Choroid plexus epithelial cell (primary cell): ENCODE measurements at regions not wholly inside any gene's neighbourhood (a gene's known extent, or its start where the extent isn't known, plus 50 kb on each side); places are given as distances from the start of the nearest gene placed in this dataset.
A peak's percentile ranks its signal among the peaks of the same experiment; 100 is the strongest.

ENCODE experiments used
- DNase-seq: peaks from one replicate; pipeline ENCODE4 v3.0.0-alpha.2; 2010; ENCODE audit warnings: low read depth
- H3K4me3 ChIP-seq: 2 replicates; pipeline ENCODE4 v1.5.1; 2011; ENCODE audit warnings: low read depth, mild to moderate bottlenecking, control low read depth, low read length, moderate library complexity
- CTCF ChIP-seq: conservative IDR thresholded peaks from 2 replicates; pipeline ENCODE4 v1.5.1; 2011; ENCODE audit warnings: low read depth, mild to moderate bottlenecking, control low read depth, inconsistent platforms, low read length, moderate library complexity

- no peak for DNase-seq
- H3K4me3 ChIP-seq = no peak overlapping the region
- TF ChIP-seq CTCF = no peak
These were observed 161.1 kb upstream of the EPHA7 start for GRCh38 chr6:93580446-93580845.

- DNase-seq = peak; percentile 7
- no peak overlapping the region for H3K4me3 ChIP-seq
- TF ChIP-seq CTCF = no peak
These were observed 156.3 kb upstream of the EPHA7 start for GRCh38 chr6:93575495-93576267.

GRCh38 chr6:93574299-93574698 is 154.9 kb upstream of the EPHA7 start:
- DNase-seq = no peak
- no peak for TF ChIP-seq CTCF

GRCh38 chr6:93571346-93571745 is 152.0 kb upstream of the EPHA7 start:
- no peak for DNase-seq
- no peak overlapping the region for H3K4me3 ChIP-seq
- no peak for TF ChIP-seq CTCF

More at GRCh38 chr6:93574299-93574698, 154.9 kb upstream of the EPHA7 start:
- no peak overlapping the region for H3K4me3 ChIP-seq

GRCh38 chr6:93568169-93568568 is 148.8 kb upstream of the EPHA7 start:
- TF ChIP-seq CTCF = no peak
- no peak overlapping the region for H3K4me3 ChIP-seq
- DNase-seq = no peak

GRCh38 chr6:93567164-93567563 is 147.8 kb upstream of the EPHA7 start:
- H3K4me3 ChIP-seq = no peak overlapping the region
- no peak for TF ChIP-seq CTCF

GRCh38 chr6:93566285-93566684 is 146.9 kb upstream of the EPHA7 start:
- DNase-seq = no peak
- H3K4me3 ChIP-seq = no peak overlapping the region
- TF ChIP-seq CTCF = no peak

More at GRCh38 chr6:93567164-93567563, 147.8 kb upstream of the EPHA7 start:
- no peak for DNase-seq
